PC-9 (cell line): ENCODE measurements at regions not wholly inside any gene's neighbourhood (a gene's known extent, or its start where the extent isn't known, plus 50 kb on each side); places are given as distances from the start of the nearest gene placed in this dataset.

Experiments
- BruUV-seq: library from RNA; stranded (reverse); fragments of 400-500 nt; replicated peaks from 2 replicates; lab custom pipeline; 2021; lab: Mats Ljungman, UMichigan
- CTCF ChIA-PET: fragments of 300-600 bp; sonication (Branson Sonifier 250); formaldehyde crosslinking; loops from one replicate; lab custom pipeline; 2022; ENCODE audit warnings: antibody characterized with exemption; lab: Charles Lee
- POLR2A ChIA-PET: fragments of 300-600 bp; sonication (Branson Sonifier 250); formaldehyde crosslinking; loops from one replicate; lab custom pipeline; 2022; ENCODE audit warnings: antibody characterized with exemption; ENCODE audit not compliant: unreplicated experiment; lab: Charles Lee
- DNase-seq, 2 experiments: peaks; one replicate each; pipeline versions ENCODE4 v3.0.0 to v3.0.0-alpha.2; 2015 to 2022; ENCODE audit warnings: mixed read lengths in 1 of 2
- H2AFZ ChIP-seq: fragments of 200-600 bp; sonication (generic); 2 replicates; pipeline ENCODE4 v1.8.1; 2017; ENCODE audit warnings: antibody characterized with exemption
- H3F3A ChIP-seq: fragments of 200-600 bp; sonication (generic); 2 replicates; pipeline ENCODE4 v1.8.1; 2017; ENCODE audit warnings: antibody characterized with exemption, mild to moderate bottlenecking, low read depth; ENCODE audit not compliant: insufficient read depth
- H3K27ac ChIP-seq: fragments of 200-600 bp; sonication (generic); 2 replicates; pipeline ENCODE4 v1.6.1; 2016; ENCODE audit warnings: mixed run types
- H3K27me3 ChIP-seq: fragments of 200-600 bp; sonication (generic); 2 replicates; pipeline ENCODE4 v1.6.1; 2016; ENCODE audit warnings: low read depth, mixed run types; ENCODE audit not compliant: insufficient read depth
- H3K36me3 ChIP-seq: fragments of 200-600 bp; sonication (generic); 2 replicates; pipeline ENCODE4 v1.6.1; 2016; ENCODE audit warnings: low read depth, mixed run types
- H3K4me1 ChIP-seq: fragments of 200-600 bp; sonication (generic); replicated peaks from 2 replicates; pipeline ENCODE4 v1.6.1; 2016; ENCODE audit warnings: mixed run types; ENCODE audit not compliant: insufficient read depth
- H3K4me2 ChIP-seq: fragments of 200-600 bp; sonication (generic); 2 replicates; pipeline ENCODE4 v1.6.1; 2017; ENCODE audit warnings: mixed run types
- H3K4me3 ChIP-seq: fragments of 200-600 bp; sonication (generic); 2 replicates; pipeline ENCODE4 v1.6.1; 2016; ENCODE audit warnings: mixed run types
- H3K79me2 ChIP-seq: fragments of 200-600 bp; sonication (generic); 2 replicates; pipeline ENCODE4 v1.6.1; 2017; ENCODE audit warnings: low read depth, mixed run types
- H3K9me2 ChIP-seq: fragments of 200-600 bp; sonication (generic); 2 replicates; pipeline ENCODE4 v1.8.1; 2017; ENCODE audit warnings: mild to moderate bottlenecking; ENCODE audit not compliant: insufficient read depth
- H3K9me3 ChIP-seq: fragments of 200-600 bp; sonication (generic); 2 replicates; pipeline ENCODE4 v1.8.1; 2016; ENCODE audit warnings: low read depth; ENCODE audit not compliant: insufficient read depth
- H4K20me1 ChIP-seq: fragments of 200-600 bp; sonication (generic); 2 replicates; pipeline ENCODE4 v1.8.1; 2017; ENCODE audit not compliant: insufficient read depth
- CTCF ChIP-seq: fragments of 200-600 bp; sonication (generic); conservative IDR thresholded peaks from 2 replicates; pipeline ENCODE4 v1.6.1; 2017; ENCODE audit warnings: mixed run types, antibody characterized with exemption, mild to moderate bottlenecking, moderate library complexity
- EZH2 ChIP-seq: fragments of 200-600 bp; sonication (generic); IDR thresholded peaks from 2 replicates; pipeline ENCODE4 v1.8.0; 2017; ENCODE audit warnings: antibody characterized with exemption, low read depth
- intact Hi-C: fragments of 100-400 bp; cut with micrococcal nuclease; formaldehyde crosslinking; loops from one replicate; pipeline ENCODE4 v1.10.0; 2022; ENCODE audit not compliant: unreplicated experiment

- H3K36me3 ChIP-seq: no peaks in the 10 kb centered on the region
- H2AFZ ChIP-seq: no peak overlapping the region
- ChIA-PET CTCF (no interaction called here), POLR2A (no interaction called here)
- no peaks in the 10 kb centered on the region for H3K79me2 ChIP-seq
- no peaks in the 10 kb centered on the region for H4K20me1 ChIP-seq
- H3K27ac ChIP-seq: no peak overlapping the region
- BruUV-seq: no TSS peak
- H3K9me2 ChIP-seq: no peaks in the 10 kb centered on the region
- H3K4me3 ChIP-seq: no peak overlapping the region
- no peaks in the 10 kb centered on the region for H3K9me3 ChIP-seq
- no peaks in the 10 kb centered on the region for H3K27me3 ChIP-seq
- no peaks in the 10 kb centered on the region for H3F3A ChIP-seq
- intact Hi-C loops: no loop called here
- no peaks in the 10 kb centered on the region for H3K4me1 ChIP-seq
- TF ChIP-seq CTCF: no peak
- TF ChIP-seq EZH2: no peak
- DNase-seq: no peak
- no peak overlapping the region for H3K4me2 ChIP-seq
Observed at GRCh38 chr3:40790746-40791145, 266.0 kb downstream of the ZNF621 start.

- H3K9me2 ChIP-seq: no peaks in the 10 kb centered on the region
- H3F3A ChIP-seq: no peaks in the 10 kb centered on the region
- no peak for TF ChIP-seq EZH2
- no peak for TF ChIP-seq CTCF
- H3K27me3 ChIP-seq: no peaks in the 10 kb centered on the region
- H3K27ac ChIP-seq: no peak overlapping the region
- no peaks in the 10 kb centered on the region for H3K4me1 ChIP-seq
- ChIA-PET CTCF (no interaction called here), POLR2A (interaction anchor here (0.7 kb wide), 1 partner anchor 282 kb away, joined by 4 read pairs; no protein-coding TSS in a partner anchor)
- H3K9me3 ChIP-seq: no peaks in the 10 kb centered on the region
- H3K36me3 ChIP-seq: no peaks in the 10 kb centered on the region
- intact Hi-C loops: no loop called here
- H2AFZ ChIP-seq: no peak overlapping the region
- no peaks in the 10 kb centered on the region for H4K20me1 ChIP-seq
- no peak overlapping the region for H3K4me3 ChIP-seq
- BruUV-seq: no TSS peak
- H3K79me2 ChIP-seq: no peaks in the 10 kb centered on the region
- H3K4me2 ChIP-seq: no peak overlapping the region
- DNase-seq: no peak
Observed at GRCh38 chr3:40793730-40794129, 269.0 kb downstream of the ZNF621 start.

GRCh38 chr3:40800343-40800742, 275.6 kb downstream of the ZNF621 start:
- 0 out of 2 replicates have a peak, but pooled peaks cover 3% of the 10 kb centered on the region for H3K9me3 ChIP-seq
- H3K4me2 ChIP-seq: peak overlapping the region; percentile 68
- peaks cover 21% of the 10 kb centered on the region for H3K4me1 ChIP-seq
- H2AFZ ChIP-seq: no peak overlapping the region
- H3K79me2 ChIP-seq: no peaks in the 10 kb centered on the region
- no peaks in the 10 kb centered on the region for H3K27me3 ChIP-seq
- H3K9me2 ChIP-seq: no peaks in the 10 kb centered on the region
- H4K20me1 ChIP-seq: no peaks in the 10 kb centered on the region
- ChIA-PET POLR2A (interaction anchor here (0.6 kb wide), 1 partner anchor 317 kb away, joined by 5 read pairs; no protein-coding TSS in a partner anchor), CTCF (no interaction called here)
- H3K4me3 ChIP-seq: no peak overlapping the region
- TF ChIP-seq EZH2 (no peak), CTCF (no peak)
- no TSS peak for BruUV-seq
- peak; percentile 71 to 92 for DNase-seq
- H3K36me3 ChIP-seq: no peaks in the 10 kb centered on the region
- peaks cover 20% of the 10 kb centered on the region for H3F3A ChIP-seq
- peak overlapping the region; percentile 77 for H3K27ac ChIP-seq
- intact Hi-C loops: loop anchor here (1.0 kb wide), 1 partner anchor 171 kb away; no protein-coding TSS in a partner anchor
